Osteocyte (in vitro differentiated cells): ENCODE measurements at regions not wholly inside any gene's neighbourhood (a gene's known extent, or its start where the extent isn't known, plus 50 kb on each side); places are given as distances from the start of the nearest gene placed in this dataset.

ENCODE experiments used
- DNase-seq: peaks from one replicate; pipeline ENCODE4 v3.0.0; 2021; ENCODE audit warnings: mixed read lengths; ENCODE audit not compliant: unreplicated experiment; ENCODE audit errors: extremely low spot score
- H3K27ac Mint-ChIP-seq: one replicate; pipeline ENCODE4 v1.8.0; 2021; ENCODE audit warnings: mild to moderate bottlenecking, mixed read lengths; ENCODE audit not compliant: unreplicated experiment
- H3K27me3 Mint-ChIP-seq: one replicate; pipeline ENCODE4 v1.8.0; 2021; ENCODE audit warnings: mixed read lengths; ENCODE audit not compliant: unreplicated experiment
- H3K36me3 Mint-ChIP-seq: one replicate; pipeline ENCODE4 v1.8.0; 2021; ENCODE audit warnings: mixed read lengths; ENCODE audit not compliant: unreplicated experiment
- H3K4me1 Mint-ChIP-seq: one replicate; pipeline ENCODE4 v1.8.0; 2021; ENCODE audit warnings: mixed read lengths; ENCODE audit not compliant: unreplicated experiment
- H3K4me3 Mint-ChIP-seq: one replicate; pipeline ENCODE4 v1.8.0; 2021; ENCODE audit warnings: mild to moderate bottlenecking, moderate library complexity, mixed read lengths; ENCODE audit not compliant: unreplicated experiment
- H3K9me3 Mint-ChIP-seq: one replicate; pipeline ENCODE4 v1.8.0; 2021; ENCODE audit warnings: mixed read lengths; ENCODE audit not compliant: unreplicated experiment
- CTCF ChIP-seq: fragments of 200-600 bp; sonication (generic); IDR thresholded peaks from 2 replicates; pipeline ENCODE4 v1.5.0; 2021; ENCODE audit warnings: antibody characterized with exemption, mild to moderate bottlenecking, moderate library complexity

- no peaks in the 10 kb centered on the region for H3K36me3 Mint-ChIP-seq
- DNase-seq = no peak
- no peak for TF ChIP-seq CTCF
- H3K4me1 Mint-ChIP-seq = no peaks in the 10 kb centered on the region
- no peak overlapping the region for H3K27ac Mint-ChIP-seq
- no peaks in the 10 kb centered on the region for H3K9me3 Mint-ChIP-seq
- no peak overlapping the region for H3K4me3 Mint-ChIP-seq
- H3K27me3 Mint-ChIP-seq = no peaks in the 10 kb centered on the region
Observed at GRCh38 chr13:67877031-67877430, 646.9 kb upstream of the PCDH9 start.

- no peaks in the 10 kb centered on the region for H3K36me3 Mint-ChIP-seq
- H3K27me3 Mint-ChIP-seq = no peaks in the 10 kb centered on the region
- DNase-seq = no peak
- no peak overlapping the region for H3K27ac Mint-ChIP-seq
- no peak overlapping the region for H3K4me3 Mint-ChIP-seq
- H3K4me1 Mint-ChIP-seq = no peaks in the 10 kb centered on the region
- TF ChIP-seq CTCF = no peak
- peaks cover 22% of the 10 kb centered on the region for H3K9me3 Mint-ChIP-seq
Observed at GRCh38 chr13:67867206-67867605, 637.1 kb upstream of the PCDH9 start.

GRCh38 chr13:67860315-67860714 lies 630.2 kb upstream of the PCDH9 start:
- peaks cover 19% of the 10 kb centered on the region for H3K9me3 Mint-ChIP-seq
- no peak for TF ChIP-seq CTCF

GRCh38 chr13:67859904-67860303 lies 629.8 kb upstream of the PCDH9 start:
- Mint-ChIP-seq H3K9me3 (peaks cover 15% of the 10 kb centered on the region), H3K27me3 (no peaks in the 10 kb centered on the region), H3K4me1 (peaks cover 17% of the 10 kb centered on the region), H3K4me3 (no peak overlapping the region), H3K36me3 (peaks cover 3% of the 10 kb centered on the region), H3K27ac (no peak overlapping the region)
- TF ChIP-seq CTCF = no peak
- no peak for DNase-seq

More at GRCh38 chr13:67860315-67860714, 630.2 kb upstream of the PCDH9 start:
- no peak overlapping the region for H3K27ac Mint-ChIP-seq
- H3K36me3 Mint-ChIP-seq = peaks cover 3% of the 10 kb centered on the region
- DNase-seq = no peak
- peaks cover 13% of the 10 kb centered on the region for H3K4me1 Mint-ChIP-seq
- H3K4me3 Mint-ChIP-seq = no peak overlapping the region
- no peaks in the 10 kb centered on the region for H3K27me3 Mint-ChIP-seq

GRCh38 chr13:67857581-67858310 lies 627.6 kb upstream of the PCDH9 start:
- H3K27me3 Mint-ChIP-seq = no peaks in the 10 kb centered on the region
- peaks cover 20% of the 10 kb centered on the region for H3K4me1 Mint-ChIP-seq
- H3K27ac Mint-ChIP-seq = no peak overlapping the region
- H3K36me3 Mint-ChIP-seq = peaks cover 3% of the 10 kb centered on the region
- no peak overlapping the region for H3K4me3 Mint-ChIP-seq
- peaks cover 11% of the 10 kb centered on the region for H3K9me3 Mint-ChIP-seq
- DNase-seq = no peak
- no peak for TF ChIP-seq CTCF
